Vagina (tissue), 2 donors: ENCODE measurements at regions not wholly inside any gene's neighbourhood (a gene's known extent, or its start where the extent isn't known, plus 50 kb on each side); places are given as distances from the start of the nearest gene placed in this dataset.

ENCODE experiments used
- CTCF ChIP-seq, 3 experiments: fragments of 450-650 bp in 2 of 3; fragments of 200-600 bp in 1 of 3; sonication (generic) in 1 of 3; IDR thresholded peaks; one replicate each; pipeline ENCODE4 v1.5.1; 2017 to 2019; ENCODE audit warnings: antibody characterized with exemption in 3 of 3, mild to moderate bottlenecking in 2 of 3, moderate library complexity in 2 of 3
- POLR2A ChIP-seq, 2 donors: fragments of 450-650 bp; IDR thresholded peaks; one replicate each; pipeline ENCODE4 v1.6.1; 2017; ENCODE audit warnings: antibody characterized with exemption in 2 of 2, mild to moderate bottlenecking in 2 of 2, moderate library complexity in 2 of 2

GRCh38 chr2:111251711-111252110, 131.0 kb downstream of the BCL2L11 start:
- TF ChIP-seq POLR2A (IDR thresholded peaks at IDR 0.05) (no peak), CTCF (IDR thresholded peaks at IDR 0.05) (no peak)
